CD4-positive, alpha-beta T cell treated with Interleukin-4 for 4 hours (primary cell): ENCODE measurements at regions not wholly inside any gene's neighbourhood (a gene's known extent, or its start where the extent isn't known, plus 50 kb on each side); places are given as distances from the start of the nearest gene placed in this dataset.
"Not testable (repeated sequence)": the region's sequence is repeated elsewhere in the genome, so short reads cannot be mapped to it uniquely, and the experiment has no call there.

ENCODE experiments used
- DNase-seq: peaks from one replicate; pipeline ENCODE4 v3.0.0-alpha.2; 2020

DNA sequence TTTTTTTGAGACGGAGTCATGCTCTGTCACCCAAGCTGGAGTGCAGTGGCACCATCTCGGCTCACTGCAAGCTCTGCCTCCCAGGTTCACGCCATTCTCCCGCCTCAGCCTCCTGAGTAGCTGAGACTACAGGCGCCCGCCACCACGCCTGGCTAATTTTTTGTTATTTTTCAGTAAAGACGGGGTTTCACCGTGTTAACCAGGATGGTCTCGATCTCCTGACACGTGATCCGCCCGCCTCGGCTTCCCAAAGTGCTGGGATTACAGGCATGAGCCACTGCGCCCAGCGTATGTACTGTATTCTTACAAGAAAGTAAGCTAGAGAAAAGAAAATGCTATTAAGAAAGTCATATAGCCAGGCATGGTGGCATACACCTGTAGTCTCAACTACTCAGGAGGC is 84.8 kb upstream of the CMC1 start:
- not testable (repeated sequence) for DNase-seq

DNA sequence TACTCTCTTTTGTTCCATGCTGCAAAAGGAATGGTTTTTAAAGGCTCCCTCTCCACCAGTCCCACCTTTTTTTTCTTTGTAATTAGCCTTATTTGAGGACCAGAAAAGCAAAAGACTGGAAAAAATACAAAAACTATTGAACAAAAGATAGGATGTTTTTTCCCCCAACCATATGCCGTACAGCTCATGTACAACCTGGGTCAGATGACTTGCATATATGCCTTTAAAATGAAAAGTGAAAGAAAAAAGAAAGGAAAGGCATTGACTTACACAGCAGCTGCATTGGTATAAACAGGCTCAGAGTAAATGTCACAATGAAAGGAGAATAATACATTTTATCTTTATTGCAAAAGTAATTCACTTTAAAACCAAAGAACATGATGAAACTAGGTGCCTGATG is 69.5 kb upstream of the CMC1 start:
- DNase-seq: peak; percentile 36

DNA sequence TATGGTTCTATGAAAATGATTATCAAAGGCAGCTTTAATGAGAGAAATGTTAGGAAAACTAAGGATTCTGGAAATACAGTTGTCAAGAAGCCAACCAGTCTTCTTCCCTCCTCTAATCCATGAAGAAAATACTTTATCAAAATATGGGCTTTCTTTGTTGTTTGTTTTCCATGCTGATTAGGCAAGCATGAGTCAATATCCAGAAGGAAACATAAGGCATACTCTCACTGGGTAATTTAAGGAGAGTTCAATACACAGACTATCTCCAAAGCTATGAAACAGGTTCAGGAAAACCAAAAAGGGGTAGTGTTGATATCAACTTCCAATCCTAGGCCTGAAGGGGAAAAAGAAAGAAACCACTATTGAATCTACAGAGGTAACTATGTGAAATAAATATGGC is 68.7 kb upstream of the CMC1 start:
- no peak for DNase-seq

DNA sequence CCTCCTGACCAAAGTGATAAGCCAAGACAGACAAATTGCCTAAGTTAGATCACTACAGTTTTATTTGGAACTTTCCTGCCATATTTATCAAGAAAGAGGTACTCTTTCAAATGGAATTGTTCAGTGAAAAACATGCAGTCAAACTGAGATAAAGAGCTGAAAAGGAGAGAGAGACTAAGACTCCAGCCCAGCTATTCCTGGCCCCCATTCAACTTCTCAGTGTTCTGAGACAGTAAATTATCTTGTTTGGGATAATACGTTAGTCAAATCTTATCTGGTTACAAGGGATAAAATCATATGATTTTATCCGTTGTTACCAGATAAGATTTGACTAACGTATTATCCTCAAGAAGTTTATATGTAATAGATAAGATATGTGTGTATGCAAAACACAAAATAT is 67.6 kb upstream of the CMC1 start:
- no peak for DNase-seq

DNA sequence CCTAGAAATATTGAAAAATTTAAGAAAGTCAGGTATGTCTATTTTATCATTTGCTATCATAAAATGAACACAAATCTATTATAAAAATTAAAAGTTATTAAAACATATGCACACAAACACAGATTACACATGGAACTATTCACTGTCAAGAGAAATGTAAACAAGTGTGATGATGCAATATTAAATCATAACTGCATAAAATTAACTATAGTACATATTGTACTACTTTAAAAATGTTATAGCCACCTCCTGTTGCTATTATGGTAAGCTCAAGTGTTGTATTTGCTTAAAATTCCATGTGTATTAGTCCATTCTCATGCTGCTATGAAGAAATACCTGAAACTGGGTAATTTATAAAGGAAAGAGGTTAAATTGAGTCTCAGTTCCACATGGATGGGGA is 54.7 kb upstream of the CMC1 start:
- no peak for DNase-seq

DNA sequence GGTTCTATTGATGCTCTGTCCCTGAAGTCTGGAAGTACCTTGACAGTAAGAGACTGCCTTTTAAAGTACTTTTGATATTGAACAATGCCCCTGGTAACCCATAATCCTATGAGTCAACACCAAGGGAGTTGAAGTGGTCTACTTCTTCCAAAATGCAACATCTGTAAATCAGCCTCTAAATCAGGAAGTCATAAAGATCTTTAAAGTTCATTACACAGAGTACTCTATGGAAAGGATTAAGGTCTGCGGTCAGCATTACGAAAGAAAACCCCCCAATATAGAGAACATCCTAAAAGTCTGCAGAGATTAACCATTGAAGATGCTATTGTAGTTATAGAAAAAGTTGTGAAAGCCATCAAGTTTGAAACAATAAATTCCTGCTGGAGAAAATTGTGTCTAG is 52.7 kb upstream of the CMC1 start:
- no peak for DNase-seq

DNA sequence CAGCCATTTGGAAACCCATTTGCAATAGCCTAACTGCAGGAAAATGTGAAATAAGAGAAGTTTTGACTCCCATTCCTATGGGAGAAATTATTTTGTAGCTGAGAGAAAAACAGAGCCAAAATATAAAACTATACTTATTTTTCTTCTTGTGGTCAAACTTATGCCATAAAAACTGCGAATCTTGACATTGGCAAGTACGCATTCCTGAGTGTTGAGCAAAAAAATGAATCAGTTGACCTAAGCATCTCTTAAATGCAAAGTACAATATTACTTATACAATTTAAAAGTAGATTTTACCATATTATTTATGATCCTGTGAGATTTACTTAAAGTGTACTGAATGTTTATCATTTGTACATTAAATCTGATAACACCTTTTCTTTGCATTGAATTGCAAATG is 50.1 kb upstream of the CMC1 start:
- no peak for DNase-seq
